ENCODE measurements at regions not wholly inside any gene's neighbourhood (a gene's known extent, or its start where the extent isn't known, plus 50 kb on each side); places are given as distances from the start of the nearest gene placed in this dataset.
A peak's percentile ranks its signal among the peaks of the same experiment; 100 is the strongest.

DNA sequence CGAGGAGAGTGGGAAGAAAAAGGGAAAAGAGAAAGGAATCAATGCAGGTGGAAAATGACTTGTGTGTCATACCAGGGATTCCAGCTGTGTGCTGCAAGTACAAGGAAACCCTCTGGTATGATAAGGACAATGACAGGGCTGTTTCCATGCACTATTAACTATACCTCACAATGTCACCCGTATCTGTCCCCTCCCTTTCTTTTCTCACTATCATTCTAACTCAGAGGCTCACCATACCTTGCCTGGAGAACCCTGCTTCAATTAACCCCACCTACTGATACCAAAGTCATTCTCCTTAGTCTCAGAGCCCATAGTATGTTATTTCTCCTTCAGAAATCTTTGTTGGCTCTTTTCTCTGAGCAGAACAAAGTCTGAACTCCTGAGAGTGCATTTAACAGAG lies 236.2 kb upstream of the NREP start:
- no peak overlapping the region for H3K4me2 ChIP-seq (ENCODE audit: insufficient read depth, low read length)
- TF ChIP-seq, protein P1, sequence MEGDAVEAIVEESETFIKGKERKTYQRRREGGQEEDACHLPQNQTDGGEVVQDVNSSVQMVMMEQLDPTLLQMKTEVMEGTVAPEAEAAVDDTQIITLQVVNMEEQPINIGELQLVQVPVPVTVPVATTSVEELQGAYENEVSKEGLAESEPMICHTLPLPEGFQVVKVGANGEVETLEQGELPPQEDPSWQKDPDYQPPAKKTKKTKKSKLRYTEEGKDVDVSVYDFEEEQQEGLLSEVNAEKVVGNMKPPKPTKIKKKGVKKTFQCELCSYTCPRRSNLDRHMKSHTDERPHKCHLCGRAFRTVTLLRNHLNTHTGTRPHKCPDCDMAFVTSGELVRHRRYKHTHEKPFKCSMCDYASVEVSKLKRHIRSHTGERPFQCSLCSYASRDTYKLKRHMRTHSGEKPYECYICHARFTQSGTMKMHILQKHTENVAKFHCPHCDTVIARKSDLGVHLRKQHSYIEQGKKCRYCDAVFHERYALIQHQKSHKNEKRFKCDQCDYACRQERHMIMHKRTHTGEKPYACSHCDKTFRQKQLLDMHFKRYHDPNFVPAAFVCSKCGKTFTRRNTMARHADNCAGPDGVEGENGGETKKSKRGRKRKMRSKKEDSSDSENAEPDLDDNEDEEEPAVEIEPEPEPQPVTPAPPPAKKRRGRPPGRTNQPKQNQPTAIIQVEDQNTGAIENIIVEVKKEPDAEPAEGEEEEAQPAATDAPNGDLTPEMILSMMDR (IDR thresholded peaks at IDR 0.05; ENCODE audit: extremely low read depth, low read depth, low read length), result no peak
- H2AFZ ChIP-seq (ENCODE audit: low read length), result no peak overlapping the region
- H3K36me3 ChIP-seq (ENCODE audit: insufficient read depth, low read length), result no peaks in the 10 kb centered on the region
- no peak overlapping the region for H3K4me3 ChIP-seq (ENCODE audit: insufficient read depth, low read length)
- no peak for DNase-seq (ENCODE audit: insufficient read length, low spot score, missing footprints)
- no peaks in the 10 kb centered on the region for H4K20me1 ChIP-seq (ENCODE audit: insufficient read depth, low read length)
- H3K4me1 ChIP-seq (ENCODE audit: insufficient read depth, low read length), result peaks cover 16% of the 10 kb centered on the region
- no peaks in the 10 kb centered on the region for H3K9me3 ChIP-seq (ENCODE audit: low read depth, low read length)
- no peak overlapping the region for H3K27ac ChIP-seq (ENCODE audit: low read depth, low read length)
- H3K27me3 ChIP-seq (ENCODE audit: insufficient read depth, low read length), result no peaks in the 10 kb centered on the region
- no peaks in the 10 kb centered on the region for H3K79me2 ChIP-seq (ENCODE audit: insufficient read depth, low read length)

- no peaks in the 10 kb centered on the region for H3K9me3 ChIP-seq (ENCODE audit: low read depth, low read length)
- no peaks in the 10 kb centered on the region for H3K36me3 ChIP-seq (ENCODE audit: insufficient read depth, low read length)
- peak overlapping the region; percentile 36 for H2AFZ ChIP-seq (ENCODE audit: low read length)
- H4K20me1 ChIP-seq (ENCODE audit: insufficient read depth, low read length), result no peaks in the 10 kb centered on the region
- no peaks in the 10 kb centered on the region for H3K79me2 ChIP-seq (ENCODE audit: insufficient read depth, low read length)
- peak; percentile 89 for DNase-seq (ENCODE audit: insufficient read length, low spot score, missing footprints)
- H3K4me1 ChIP-seq (ENCODE audit: insufficient read depth, low read length), result peaks cover 17% of the 10 kb centered on the region
- no peaks in the 10 kb centered on the region for H3K27me3 ChIP-seq (ENCODE audit: insufficient read depth, low read length)
- peak overlapping the region; percentile 85 for H3K27ac ChIP-seq (ENCODE audit: low read depth, low read length)
- TF ChIP-seq, protein P1 (IDR thresholded peaks at IDR 0.05; ENCODE audit: extremely low read depth, low read depth, low read length), result no peak
- no peak overlapping the region for H3K4me3 ChIP-seq (ENCODE audit: insufficient read depth, low read length)
- H3K4me2 ChIP-seq (ENCODE audit: insufficient read depth, low read length), result peak overlapping the region; percentile 61
Measured at GRCh38 chr5:111984044-111984443, 227.1 kb upstream of the NREP start.

- H3K36me3 ChIP-seq (ENCODE audit: insufficient read depth, low read length), result no peaks in the 10 kb centered on the region
- peaks cover 17% of the 10 kb centered on the region for H3K4me1 ChIP-seq (ENCODE audit: insufficient read depth, low read length)
- no peaks in the 10 kb centered on the region for H4K20me1 ChIP-seq (ENCODE audit: insufficient read depth, low read length)
- no peak for DNase-seq (ENCODE audit: insufficient read length, low spot score, missing footprints)
- no peak overlapping the region for H2AFZ ChIP-seq (ENCODE audit: low read length)
- H3K9me3 ChIP-seq (ENCODE audit: low read depth, low read length), result no peaks in the 10 kb centered on the region
- peak overlapping the region; percentile 85 for H3K27ac ChIP-seq (ENCODE audit: low read depth, low read length)
- H3K4me3 ChIP-seq (ENCODE audit: insufficient read depth, low read length), result no peak overlapping the region
- H3K79me2 ChIP-seq (ENCODE audit: insufficient read depth, low read length), result no peaks in the 10 kb centered on the region
- no peaks in the 10 kb centered on the region for H3K27me3 ChIP-seq (ENCODE audit: insufficient read depth, low read length)
- TF ChIP-seq, protein P1 (IDR thresholded peaks at IDR 0.05; ENCODE audit: extremely low read depth, low read depth, low read length), result no peak
- H3K4me2 ChIP-seq (ENCODE audit: insufficient read depth, low read length), result peak overlapping the region; percentile 61
Measured at GRCh38 chr5:111983459-111983858, 226.5 kb upstream of the NREP start.

- Histone ChIP-seq H3K4me1 (ENCODE audit: insufficient read depth, low read length) (peaks cover 29% of the 10 kb centered on the region), H3K4me3 (ENCODE audit: insufficient read depth, low read length) (no peak overlapping the region), H3K27me3 (ENCODE audit: insufficient read depth, low read length) (no peaks in the 10 kb centered on the region), H3K36me3 (ENCODE audit: insufficient read depth, low read length) (no peaks in the 10 kb centered on the region), H3K79me2 (ENCODE audit: insufficient read depth, low read length) (no peaks in the 10 kb centered on the region), H4K20me1 (ENCODE audit: insufficient read depth, low read length) (no peaks in the 10 kb centered on the region), H3K4me2 (ENCODE audit: insufficient read depth, low read length) (no peak overlapping the region), H3K9me3 (ENCODE audit: low read depth, low read length) (no peaks in the 10 kb centered on the region), H3K27ac (ENCODE audit: low read depth, low read length) (peak overlapping the region; percentile 74), H2AFZ (ENCODE audit: low read length) (no peak overlapping the region)
- no peak for DNase-seq (ENCODE audit: insufficient read length, low spot score, missing footprints)
- TF ChIP-seq, protein P1 (IDR thresholded peaks at IDR 0.05; ENCODE audit: extremely low read depth, low read depth, low read length), result no peak
Measured at GRCh38 chr5:111977436-111977829, 220.4 kb upstream of the NREP start.
